ENCODE measurements at regions not wholly inside any gene's neighbourhood (a gene's known extent, or its start where the extent isn't known, plus 50 kb on each side); places are given as distances from the start of the nearest gene placed in this dataset.

DNA sequence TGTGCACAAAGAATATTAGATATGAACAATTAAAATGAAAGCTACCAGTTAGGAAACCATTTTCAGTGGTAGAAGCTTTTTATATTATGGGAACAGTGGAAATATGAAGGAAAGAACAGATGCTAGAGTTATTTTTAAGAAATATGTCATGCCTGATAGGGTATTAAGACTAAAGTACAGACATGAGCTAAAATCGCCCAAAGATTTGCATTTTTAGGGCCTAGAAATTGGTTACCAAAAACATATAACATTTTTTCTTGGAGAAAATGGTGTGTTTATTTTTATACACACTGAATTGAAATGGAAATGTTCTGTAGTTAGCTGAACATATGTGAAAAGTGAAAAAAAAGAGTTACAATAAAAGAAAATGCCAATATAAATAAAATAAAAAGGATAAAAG, 441.9 kb downstream of the TLL1 start:
- TF ChIP-seq, protein P1, sequence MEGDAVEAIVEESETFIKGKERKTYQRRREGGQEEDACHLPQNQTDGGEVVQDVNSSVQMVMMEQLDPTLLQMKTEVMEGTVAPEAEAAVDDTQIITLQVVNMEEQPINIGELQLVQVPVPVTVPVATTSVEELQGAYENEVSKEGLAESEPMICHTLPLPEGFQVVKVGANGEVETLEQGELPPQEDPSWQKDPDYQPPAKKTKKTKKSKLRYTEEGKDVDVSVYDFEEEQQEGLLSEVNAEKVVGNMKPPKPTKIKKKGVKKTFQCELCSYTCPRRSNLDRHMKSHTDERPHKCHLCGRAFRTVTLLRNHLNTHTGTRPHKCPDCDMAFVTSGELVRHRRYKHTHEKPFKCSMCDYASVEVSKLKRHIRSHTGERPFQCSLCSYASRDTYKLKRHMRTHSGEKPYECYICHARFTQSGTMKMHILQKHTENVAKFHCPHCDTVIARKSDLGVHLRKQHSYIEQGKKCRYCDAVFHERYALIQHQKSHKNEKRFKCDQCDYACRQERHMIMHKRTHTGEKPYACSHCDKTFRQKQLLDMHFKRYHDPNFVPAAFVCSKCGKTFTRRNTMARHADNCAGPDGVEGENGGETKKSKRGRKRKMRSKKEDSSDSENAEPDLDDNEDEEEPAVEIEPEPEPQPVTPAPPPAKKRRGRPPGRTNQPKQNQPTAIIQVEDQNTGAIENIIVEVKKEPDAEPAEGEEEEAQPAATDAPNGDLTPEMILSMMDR (IDR thresholded peaks at IDR 0.05; ENCODE audit: insufficient read depth, low read length), result no peak
- TF ChIP-seq, protein P2, sequence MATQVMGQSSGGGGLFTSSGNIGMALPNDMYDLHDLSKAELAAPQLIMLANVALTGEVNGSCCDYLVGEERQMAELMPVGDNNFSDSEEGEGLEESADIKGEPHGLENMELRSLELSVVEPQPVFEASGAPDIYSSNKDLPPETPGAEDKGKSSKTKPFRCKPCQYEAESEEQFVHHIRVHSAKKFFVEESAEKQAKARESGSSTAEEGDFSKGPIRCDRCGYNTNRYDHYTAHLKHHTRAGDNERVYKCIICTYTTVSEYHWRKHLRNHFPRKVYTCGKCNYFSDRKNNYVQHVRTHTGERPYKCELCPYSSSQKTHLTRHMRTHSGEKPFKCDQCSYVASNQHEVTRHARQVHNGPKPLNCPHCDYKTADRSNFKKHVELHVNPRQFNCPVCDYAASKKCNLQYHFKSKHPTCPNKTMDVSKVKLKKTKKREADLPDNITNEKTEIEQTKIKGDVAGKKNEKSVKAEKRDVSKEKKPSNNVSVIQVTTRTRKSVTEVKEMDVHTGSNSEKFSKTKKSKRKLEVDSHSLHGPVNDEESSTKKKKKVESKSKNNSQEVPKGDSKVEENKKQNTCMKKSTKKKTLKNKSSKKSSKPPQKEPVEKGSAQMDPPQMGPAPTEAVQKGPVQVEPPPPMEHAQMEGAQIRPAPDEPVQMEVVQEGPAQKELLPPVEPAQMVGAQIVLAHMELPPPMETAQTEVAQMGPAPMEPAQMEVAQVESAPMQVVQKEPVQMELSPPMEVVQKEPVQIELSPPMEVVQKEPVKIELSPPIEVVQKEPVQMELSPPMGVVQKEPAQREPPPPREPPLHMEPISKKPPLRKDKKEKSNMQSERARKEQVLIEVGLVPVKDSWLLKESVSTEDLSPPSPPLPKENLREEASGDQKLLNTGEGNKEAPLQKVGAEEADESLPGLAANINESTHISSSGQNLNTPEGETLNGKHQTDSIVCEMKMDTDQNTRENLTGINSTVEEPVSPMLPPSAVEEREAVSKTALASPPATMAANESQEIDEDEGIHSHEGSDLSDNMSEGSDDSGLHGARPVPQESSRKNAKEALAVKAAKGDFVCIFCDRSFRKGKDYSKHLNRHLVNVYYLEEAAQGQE (IDR thresholded peaks at IDR 0.05; ENCODE audit: insufficient replicate concordance, low read depth), result no peak
- TF ChIP-seq POLR2AphosphoS5 (IDR thresholded peaks at IDR 0.05; ENCODE audit: low read depth), result no peak
- TF ChIP-seq GABPA (IDR thresholded peaks at IDR 0.05; ENCODE audit: low read depth), result no peak
- TF ChIP-seq SPI1 (IDR thresholded peaks at IDR 0.05; ENCODE audit: borderline replicate concordance, low read depth), result no peak

All from HL-60 (cell line).